Sigmoid colon (tissue), 4 donors: ENCODE measurements at regions not wholly inside any gene's neighbourhood (a gene's known extent, or its start where the extent isn't known, plus 50 kb on each side); places are given as distances from the start of the nearest gene placed in this dataset.

Experiments
- POLR2A ChIP-seq, 2 donors: fragments of 450-650 bp; IDR thresholded peaks; one replicate each; pipeline ENCODE4 v1.6.1; 2016; ENCODE audit warnings: antibody characterized with exemption in 2 of 2, mild to moderate bottlenecking in 2 of 2, moderate library complexity in 2 of 2
- POLR2AphosphoS5 ChIP-seq, 4 donors: sonication (generic); formaldehyde crosslinking; IDR thresholded peaks; one replicate each; pipeline ENCODE4 v1.6.1; 2017; ENCODE audit warnings: antibody characterized with exemption in 4 of 4
- TF ChIP-seq, protein P1 (sequence below), 4 experiments: fragments of 450-650 bp in 3 of 4; fragments of 200-600 bp in 1 of 4; IDR thresholded peaks; one replicate each; pipeline ENCODE4 v1.5.1; 2016 to 2019; ENCODE audit warnings: antibody characterized with exemption in 4 of 4, mild to moderate bottlenecking in 3 of 4, moderate library complexity in 2 of 4

DNA sequence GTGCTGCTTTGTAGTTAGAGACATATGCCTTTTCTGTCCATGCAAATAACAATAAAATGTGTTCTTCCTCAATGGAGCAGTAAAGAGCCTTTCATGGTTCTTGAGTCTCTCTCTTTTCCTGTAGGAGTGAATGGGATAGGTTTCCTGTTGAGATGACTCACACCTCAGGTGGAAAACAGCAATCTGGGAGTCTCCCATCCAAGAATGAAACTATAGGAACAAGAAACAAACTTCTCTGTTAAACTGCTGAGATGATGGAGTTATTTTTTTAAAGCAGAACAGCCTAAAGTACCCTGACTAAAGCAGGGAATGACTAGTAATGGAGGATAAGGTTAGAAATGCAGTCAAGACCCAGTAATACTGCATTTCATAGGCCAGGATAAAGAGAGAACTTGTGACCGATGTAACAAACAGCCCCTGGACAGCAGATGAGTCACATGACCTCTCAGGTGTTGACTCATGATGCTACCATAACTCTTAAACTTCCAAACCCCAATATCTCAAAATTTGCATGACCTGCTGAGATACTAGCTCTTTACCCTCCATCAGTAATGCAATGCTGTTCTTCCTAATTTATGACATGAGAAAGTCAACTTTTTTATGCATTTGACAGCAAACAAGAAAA lies 548.9 kb downstream of the CBLN4 start:
- TF ChIP-seq POLR2AphosphoS5 (IDR thresholded peaks at IDR 0.05) (no peak), POLR2A (IDR thresholded peaks at IDR 0.05) (no peak)
- TF ChIP-seq, protein P1, sequence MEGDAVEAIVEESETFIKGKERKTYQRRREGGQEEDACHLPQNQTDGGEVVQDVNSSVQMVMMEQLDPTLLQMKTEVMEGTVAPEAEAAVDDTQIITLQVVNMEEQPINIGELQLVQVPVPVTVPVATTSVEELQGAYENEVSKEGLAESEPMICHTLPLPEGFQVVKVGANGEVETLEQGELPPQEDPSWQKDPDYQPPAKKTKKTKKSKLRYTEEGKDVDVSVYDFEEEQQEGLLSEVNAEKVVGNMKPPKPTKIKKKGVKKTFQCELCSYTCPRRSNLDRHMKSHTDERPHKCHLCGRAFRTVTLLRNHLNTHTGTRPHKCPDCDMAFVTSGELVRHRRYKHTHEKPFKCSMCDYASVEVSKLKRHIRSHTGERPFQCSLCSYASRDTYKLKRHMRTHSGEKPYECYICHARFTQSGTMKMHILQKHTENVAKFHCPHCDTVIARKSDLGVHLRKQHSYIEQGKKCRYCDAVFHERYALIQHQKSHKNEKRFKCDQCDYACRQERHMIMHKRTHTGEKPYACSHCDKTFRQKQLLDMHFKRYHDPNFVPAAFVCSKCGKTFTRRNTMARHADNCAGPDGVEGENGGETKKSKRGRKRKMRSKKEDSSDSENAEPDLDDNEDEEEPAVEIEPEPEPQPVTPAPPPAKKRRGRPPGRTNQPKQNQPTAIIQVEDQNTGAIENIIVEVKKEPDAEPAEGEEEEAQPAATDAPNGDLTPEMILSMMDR (IDR thresholded peaks at IDR 0.05), result no peak
